ENCODE measurements at regions not wholly inside any gene's neighbourhood (a gene's known extent, or its start where the extent isn't known, plus 50 kb on each side); places are given as distances from the start of the nearest gene placed in this dataset.

- Histone ChIP-seq H2BK5ac (ENCODE audit: insufficient read length, low read length) (no peak overlapping the region), H2AK5ac (ENCODE audit: insufficient read length, low read length) (no peak overlapping the region), H3K79me2 (ENCODE audit: insufficient read depth, low read length) (no peaks in the 10 kb centered on the region), H3K9ac (ENCODE audit: extremely low read depth, insufficient read length, low read length) (no peak overlapping the region), H2BK15ac (ENCODE audit: low read depth, low read length) (no peak overlapping the region), H3K9me3 (ENCODE audit: control insufficient read depth, low read depth, low read length) (no peaks in the 10 kb centered on the region), H2BK20ac (ENCODE audit: low read depth, low read length, poor library complexity, severe bottlenecking) (no peak overlapping the region), H2AFZ (ENCODE audit: low read length) (no peak overlapping the region), H3K18ac (ENCODE audit: insufficient read length, low read depth, low read length) (no peak overlapping the region), H2BK12ac (ENCODE audit: insufficient read length, low read depth, low read length) (no peak overlapping the region), H3K27me3 (ENCODE audit: insufficient read depth, low read length) (no peaks in the 10 kb centered on the region), H3K4me1 (ENCODE audit: insufficient read depth, low read length) (peaks cover 6% of the 10 kb centered on the region; the same call in 1 of the 2 replicates), H3K14ac (ENCODE audit: insufficient read depth, low read length) (no peak overlapping the region), H3K27ac (ENCODE audit: insufficient read length, low read depth, low read length) (no peak overlapping the region), H2BK120ac (ENCODE audit: low read depth, low read length, poor library complexity, severe bottlenecking) (no peak overlapping the region), H3K4me2 (ENCODE audit: insufficient read depth, insufficient read length, low read length) (no peak overlapping the region), H4K5ac (ENCODE audit: insufficient read length, low read depth, low read length) (no peak overlapping the region), H3T11ph (ENCODE audit: low read length) (no peak overlapping the region), H4K8ac (replicated peaks; ENCODE audit: insufficient read length, low read depth, low read length) (no peak overlapping the region), H3K56ac (ENCODE audit: insufficient read length, low read depth, low read length) (no peak overlapping the region), H3K23me2 (ENCODE audit: insufficient read length, low read depth, low read length, poor library complexity, severe bottlenecking) (no peaks in the 10 kb centered on the region), H3K79me1 (ENCODE audit: insufficient read depth, low read depth, low read length, poor library complexity, severe bottlenecking) (no peaks in the 10 kb centered on the region), H4K20me1 (ENCODE audit: control insufficient read depth, insufficient read depth, insufficient read length) (no peaks in the 10 kb centered on the region), H3K23ac (ENCODE audit: insufficient read length, low read depth, low read length) (no peak overlapping the region), H4K91ac (ENCODE audit: insufficient read length, low read depth, low read length) (no peak overlapping the region), H3K4ac (ENCODE audit: low read depth, low read length) (no peak overlapping the region)
- DNase-seq, result no peak
- Mint-ChIP-seq H3K4me3 (no peak overlapping the region), H3K4me1 (peaks cover 12 to 13% of the 10 kb centered on the region in 2 experiments), H3K27me3 (ENCODE audit: low read depth) (no peaks in the 10 kb centered on the region), H3K27ac (no peak overlapping the region; a peak in 1 of 7 replicates), H3K36me3 (ENCODE audit: insufficient read depth in 1 of 3, low read depth in 3 of 3) (peaks cover 0 to 2% (median 0%) of the 10 kb centered on the region in 3 experiments; a peak in 1 of 7 replicates), H3K9me3 (no peaks in the 10 kb centered on the region; a peak in 1 of 5 replicates)
- WGBS (ENCODE audit: extremely low coverage, insufficient read length, low lambda C conversion rate), result no CpG with 5 or more reads among the region's 3 CpGs
- no peak for TF ChIP-seq CTCF (conservative IDR thresholded peaks at IDR 0.05)
These were observed 298.8 kb downstream of the MEX3B start for GRCh38 chr15:81747026-81747425.

Data from H9 (cell line).